HUES6 (cell line): ENCODE measurements at regions not wholly inside any gene's neighbourhood (a gene's known extent, or its start where the extent isn't known, plus 50 kb on each side); places are given as distances from the start of the nearest gene placed in this dataset.

Experiments used
- H3K27ac ChIP-seq: 2 replicates; pipeline ENCODE4 v1.7.0; 2013; ENCODE audit warnings: low read depth, mild to moderate bottlenecking, low read length, inconsistent platforms
- H3K27me3 ChIP-seq: 2 replicates; pipeline ENCODE4 v1.6.1; 2013; ENCODE audit warnings: low read length; ENCODE audit not compliant: control insufficient read depth, insufficient read depth
- H3K36me3 ChIP-seq: 2 replicates; pipeline ENCODE4 v1.6.1; 2013; ENCODE audit warnings: low read length; ENCODE audit not compliant: control insufficient read depth, insufficient read depth
- H3K4me1 ChIP-seq: 2 replicates; pipeline ENCODE4 v1.6.1; 2013; ENCODE audit warnings: low read length; ENCODE audit not compliant: control insufficient read depth, insufficient read depth
- H3K4me3 ChIP-seq: 2 replicates; pipeline ENCODE4 v1.5.1; 2013; ENCODE audit warnings: low read depth, low read length
- H3K9ac ChIP-seq: one replicate; pipeline ENCODE4 v1.6.1; 2013; ENCODE audit warnings: mild to moderate bottlenecking, low read length
- H3K9me3 ChIP-seq: 2 replicates; pipeline ENCODE4 v1.6.1; 2013; ENCODE audit warnings: low read depth, low read length; ENCODE audit not compliant: control insufficient read depth, insufficient read depth

- Histone ChIP-seq H3K36me3 (no peaks in the 10 kb centered on the region), H3K27ac (no peak overlapping the region), H3K27me3 (no peaks in the 10 kb centered on the region), H3K9me3 (no peaks in the 10 kb centered on the region), H3K4me3 (no peak overlapping the region), H3K4me1 (peaks cover 3% of the 10 kb centered on the region; the same call in 1 of the 2 replicates), H3K9ac (no peak overlapping the region)
These were observed 673.4 kb downstream of the PCDH18 start for GRCh38 chr4:136858903-136859302.

GRCh38 chr4:136855886-136856285 lies 676.4 kb downstream of the PCDH18 start:
- Histone ChIP-seq H3K27ac (no peak overlapping the region), H3K9me3 (no peaks in the 10 kb centered on the region), H3K36me3 (no peaks in the 10 kb centered on the region), H3K4me3 (no peak overlapping the region), H3K9ac (no peak overlapping the region), H3K4me1 (no peaks in the 10 kb centered on the region; the same call in 1 of the 2 replicates), H3K27me3 (no peaks in the 10 kb centered on the region)

- H3K4me1 ChIP-seq = no peaks in the 10 kb centered on the region; the same call in 1 of the 2 replicates
- no peak overlapping the region for H3K27ac ChIP-seq
- no peaks in the 10 kb centered on the region for H3K36me3 ChIP-seq
- no peak overlapping the region for H3K4me3 ChIP-seq
- no peaks in the 10 kb centered on the region for H3K27me3 ChIP-seq
- H3K9ac ChIP-seq = no peak overlapping the region
- 0 out of 2 replicates have a peak, but pooled peaks cover 4% of the 10 kb centered on the region for H3K9me3 ChIP-seq
These were observed 681.8 kb downstream of the PCDH18 start for GRCh38 chr4:136850446-136850845.

GRCh38 chr4:136847881-136848621 lies 684.2 kb downstream of the PCDH18 start:
- no peak overlapping the region for H3K4me3 ChIP-seq
- H3K9ac ChIP-seq = no peak overlapping the region
- H3K4me1 ChIP-seq = no peaks in the 10 kb centered on the region
- no peaks in the 10 kb centered on the region for H3K27me3 ChIP-seq
- 0 out of 2 replicates have a peak, but pooled peaks cover 4% of the 10 kb centered on the region for H3K9me3 ChIP-seq
- no peaks in the 10 kb centered on the region for H3K36me3 ChIP-seq
- H3K27ac ChIP-seq = no peak overlapping the region

GRCh38 chr4:136841526-136841925 lies 690.8 kb downstream of the PCDH18 start:
- no peak overlapping the region for H3K9ac ChIP-seq

GRCh38 chr4:136838607-136839006 lies 693.7 kb downstream of the PCDH18 start:
- no peaks in the 10 kb centered on the region for H3K27me3 ChIP-seq
- H3K36me3 ChIP-seq = no peaks in the 10 kb centered on the region
- no peak overlapping the region for H3K4me3 ChIP-seq
- no peaks in the 10 kb centered on the region for H3K4me1 ChIP-seq
- H3K9me3 ChIP-seq = no peaks in the 10 kb centered on the region
- H3K27ac ChIP-seq = no peak overlapping the region
- no peak overlapping the region for H3K9ac ChIP-seq

More at GRCh38 chr4:136841526-136841925, 690.8 kb downstream of the PCDH18 start:
- H3K27me3 ChIP-seq = no peaks in the 10 kb centered on the region
- H3K27ac ChIP-seq = no peak overlapping the region
- no peaks in the 10 kb centered on the region for H3K9me3 ChIP-seq
- H3K4me1 ChIP-seq = no peaks in the 10 kb centered on the region
- no peak overlapping the region for H3K4me3 ChIP-seq
- no peaks in the 10 kb centered on the region for H3K36me3 ChIP-seq

- H3K9me3 ChIP-seq = no peaks in the 10 kb centered on the region
- no peak overlapping the region for H3K27ac ChIP-seq
- H3K36me3 ChIP-seq = no peaks in the 10 kb centered on the region
- H3K27me3 ChIP-seq = no peaks in the 10 kb centered on the region
- no peak overlapping the region for H3K4me3 ChIP-seq
- H3K4me1 ChIP-seq = no peaks in the 10 kb centered on the region
- H3K9ac ChIP-seq = no peak overlapping the region
These were observed 700.7 kb downstream of the PCDH18 start for GRCh38 chr4:136831553-136831952.

- H3K27ac ChIP-seq = no peak overlapping the region
- H3K36me3 ChIP-seq = no peaks in the 10 kb centered on the region
- no peak overlapping the region for H3K9ac ChIP-seq
- no peaks in the 10 kb centered on the region for H3K4me1 ChIP-seq
- H3K9me3 ChIP-seq = no peaks in the 10 kb centered on the region
- no peaks in the 10 kb centered on the region for H3K27me3 ChIP-seq
- H3K4me3 ChIP-seq = no peak overlapping the region
These were observed 703.0 kb downstream of the PCDH18 start for GRCh38 chr4:136829280-136829679.

- Histone ChIP-seq H3K27ac (no peak overlapping the region), H3K4me1 (no peaks in the 10 kb centered on the region), H3K27me3 (no peaks in the 10 kb centered on the region), H3K4me3 (no peak overlapping the region), H3K9me3 (no peaks in the 10 kb centered on the region), H3K36me3 (no peaks in the 10 kb centered on the region), H3K9ac (no peak overlapping the region)
These were observed 709.3 kb downstream of the PCDH18 start for GRCh38 chr4:136823020-136823419.

GRCh38 chr4:136818811-136819330 lies 713.4 kb downstream of the PCDH18 start:
- Histone ChIP-seq H3K27ac (0 out of 2 replicates have a peak overlapping the region, but pooled peaks have one; percentile 30), H3K9me3 (no peaks in the 10 kb centered on the region), H3K4me3 (no peak overlapping the region), H3K4me1 (no peaks in the 10 kb centered on the region), H3K9ac (no peak overlapping the region), H3K36me3 (no peaks in the 10 kb centered on the region), H3K27me3 (no peaks in the 10 kb centered on the region)

- H3K4me3 ChIP-seq = no peak overlapping the region
- H3K36me3 ChIP-seq = no peaks in the 10 kb centered on the region
- no peaks in the 10 kb centered on the region for H3K4me1 ChIP-seq
- no peak overlapping the region for H3K27ac ChIP-seq
- H3K9me3 ChIP-seq = peaks cover 11% of the 10 kb centered on the region; the same call in 1 of the 2 replicates
- no peak overlapping the region for H3K9ac ChIP-seq
- H3K27me3 ChIP-seq = no peaks in the 10 kb centered on the region
These were observed 720.0 kb downstream of the PCDH18 start for GRCh38 chr4:136812100-136812880.
